ENCODE measurements at regions not wholly inside any gene's neighbourhood (a gene's known extent, or its start where the extent isn't known, plus 50 kb on each side); places are given as distances from the start of the nearest gene placed in this dataset.

DNA sequence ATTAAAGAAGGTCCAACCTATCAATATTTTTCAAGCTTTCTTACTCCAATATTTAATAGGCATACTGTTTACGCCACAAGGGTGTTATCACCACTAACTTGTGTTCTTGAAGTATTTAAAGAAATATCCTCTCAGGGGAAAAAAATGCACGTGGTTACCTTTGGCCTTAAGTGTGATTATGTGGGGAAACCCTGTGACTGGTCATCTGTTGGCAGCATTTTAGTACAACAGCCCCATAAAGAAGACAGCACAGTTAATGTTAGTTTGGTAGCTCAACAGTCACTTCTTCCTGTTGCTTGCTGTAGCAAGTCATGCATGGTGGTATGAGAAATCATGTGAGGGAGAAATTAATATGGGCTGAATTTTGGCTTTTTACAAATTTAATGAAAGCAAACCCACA is 1021.5 kb upstream of the TMEM132C start:
- Mint-ChIP-seq H3K27me3 (ENCODE audit: low read depth) (no peaks in the 10 kb centered on the region; the same call in 1 of the 2 replicates), H3K36me3 (ENCODE audit: insufficient read depth in 1 of 3, low read depth in 3 of 3) (no peaks in the 10 kb centered on the region; a peak in 1 of 7 replicates), H3K9me3 (no peaks in the 10 kb centered on the region), H3K4me1 (peaks cover 6 to 9% of the 10 kb centered on the region in 2 experiments), H3K4me3 (no peak overlapping the region), H3K27ac (no peak overlapping the region)
- Histone ChIP-seq H3K14ac (ENCODE audit: insufficient read depth, low read length) (no peak overlapping the region), H3K4ac (ENCODE audit: low read depth, low read length) (no peak overlapping the region), H3K4me1 (ENCODE audit: insufficient read depth, low read length) (peaks cover 7% of the 10 kb centered on the region; the same call in 1 of the 2 replicates), H2BK15ac (ENCODE audit: low read depth, low read length) (no peak overlapping the region), H2BK5ac (ENCODE audit: insufficient read length, low read length) (no peak overlapping the region), H3K23ac (ENCODE audit: insufficient read length, low read depth, low read length) (no peak overlapping the region), H3K79me2 (ENCODE audit: insufficient read depth, low read length) (no peaks in the 10 kb centered on the region), H2AK5ac (ENCODE audit: insufficient read length, low read length) (no peak overlapping the region), H4K91ac (ENCODE audit: insufficient read length, low read depth, low read length) (no peak overlapping the region), H2BK20ac (ENCODE audit: low read depth, low read length, poor library complexity, severe bottlenecking) (no peak overlapping the region), H3T11ph (ENCODE audit: low read length) (no peak overlapping the region), H3K9ac (ENCODE audit: extremely low read depth, insufficient read length, low read length) (no peak overlapping the region), H4K5ac (ENCODE audit: insufficient read length, low read depth, low read length) (no peak overlapping the region), H3K27ac (ENCODE audit: insufficient read length, low read depth, low read length) (no peak overlapping the region), H4K8ac (replicated peaks; ENCODE audit: insufficient read length, low read depth, low read length) (no peak overlapping the region), H3K27me3 (ENCODE audit: insufficient read depth, low read length) (no peaks in the 10 kb centered on the region), H2AFZ (ENCODE audit: low read length) (no peak overlapping the region), H4K20me1 (ENCODE audit: control insufficient read depth, insufficient read depth, insufficient read length) (no peaks in the 10 kb centered on the region), H3K4me2 (ENCODE audit: insufficient read depth, insufficient read length, low read length) (no peak overlapping the region), H3K18ac (ENCODE audit: insufficient read length, low read depth, low read length) (no peak overlapping the region), H3K9me3 (ENCODE audit: control insufficient read depth, low read depth, low read length) (no peaks in the 10 kb centered on the region), H2BK120ac (ENCODE audit: low read depth, low read length, poor library complexity, severe bottlenecking) (no peak overlapping the region), H3K56ac (ENCODE audit: insufficient read length, low read depth, low read length) (no peak overlapping the region), H2BK12ac (ENCODE audit: insufficient read length, low read depth, low read length) (no peak overlapping the region), H3K79me1 (ENCODE audit: insufficient read depth, low read depth, low read length, poor library complexity, severe bottlenecking) (no peaks in the 10 kb centered on the region), H3K23me2 (ENCODE audit: insufficient read length, low read depth, low read length, poor library complexity, severe bottlenecking) (no peaks in the 10 kb centered on the region)
- TF ChIP-seq, protein P1, sequence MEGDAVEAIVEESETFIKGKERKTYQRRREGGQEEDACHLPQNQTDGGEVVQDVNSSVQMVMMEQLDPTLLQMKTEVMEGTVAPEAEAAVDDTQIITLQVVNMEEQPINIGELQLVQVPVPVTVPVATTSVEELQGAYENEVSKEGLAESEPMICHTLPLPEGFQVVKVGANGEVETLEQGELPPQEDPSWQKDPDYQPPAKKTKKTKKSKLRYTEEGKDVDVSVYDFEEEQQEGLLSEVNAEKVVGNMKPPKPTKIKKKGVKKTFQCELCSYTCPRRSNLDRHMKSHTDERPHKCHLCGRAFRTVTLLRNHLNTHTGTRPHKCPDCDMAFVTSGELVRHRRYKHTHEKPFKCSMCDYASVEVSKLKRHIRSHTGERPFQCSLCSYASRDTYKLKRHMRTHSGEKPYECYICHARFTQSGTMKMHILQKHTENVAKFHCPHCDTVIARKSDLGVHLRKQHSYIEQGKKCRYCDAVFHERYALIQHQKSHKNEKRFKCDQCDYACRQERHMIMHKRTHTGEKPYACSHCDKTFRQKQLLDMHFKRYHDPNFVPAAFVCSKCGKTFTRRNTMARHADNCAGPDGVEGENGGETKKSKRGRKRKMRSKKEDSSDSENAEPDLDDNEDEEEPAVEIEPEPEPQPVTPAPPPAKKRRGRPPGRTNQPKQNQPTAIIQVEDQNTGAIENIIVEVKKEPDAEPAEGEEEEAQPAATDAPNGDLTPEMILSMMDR (conservative IDR thresholded peaks at IDR 0.05) = no peak
- WGBS (ENCODE audit: extremely low coverage, insufficient read length, low lambda C conversion rate) = no CpG with 5 or more reads among the region's 2 CpGs
- DNase-seq = no peak

Measured in H9 (cell line).